HG03103 (cell line): ENCODE measurements at regions not wholly inside any gene's neighbourhood (a gene's known extent, or its start where the extent isn't known, plus 50 kb on each side); places are given as distances from the start of the nearest gene placed in this dataset.
A peak's percentile ranks its signal among the peaks of the same experiment; 100 is the strongest.
"Not testable (repeated sequence)": the region's sequence is repeated elsewhere in the genome, so short reads cannot be mapped to it uniquely, and the experiment has no call there.

Source experiments
- ATAC-seq: cut with Tn5 transposase; IDR thresholded peaks from one replicate; pipeline ENCODE4 v1.9.1; 2021; ENCODE audit warnings: low read depth; ENCODE audit not compliant: unreplicated experiment

DNA sequence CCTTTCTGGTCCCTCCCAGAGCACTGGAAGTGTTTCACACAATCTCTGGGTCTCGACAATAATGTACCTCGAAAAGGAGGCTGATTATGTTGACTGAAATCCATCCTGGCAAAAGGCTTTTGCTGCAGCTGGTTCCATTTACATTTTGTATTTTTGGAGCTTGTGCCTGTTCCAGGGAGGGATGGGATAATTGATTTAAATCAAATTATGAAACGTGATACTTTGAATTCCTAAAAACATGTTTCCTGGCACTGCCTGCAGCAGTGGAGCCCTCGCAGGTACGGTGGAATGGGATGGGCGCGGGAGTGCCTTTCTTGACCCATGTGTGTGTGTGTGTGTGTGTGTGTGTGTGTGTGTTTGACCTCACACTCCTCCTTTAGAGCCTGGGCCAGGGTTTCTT is 455.5 kb upstream of the MEIS1 start:
- no peak for ATAC-seq

DNA sequence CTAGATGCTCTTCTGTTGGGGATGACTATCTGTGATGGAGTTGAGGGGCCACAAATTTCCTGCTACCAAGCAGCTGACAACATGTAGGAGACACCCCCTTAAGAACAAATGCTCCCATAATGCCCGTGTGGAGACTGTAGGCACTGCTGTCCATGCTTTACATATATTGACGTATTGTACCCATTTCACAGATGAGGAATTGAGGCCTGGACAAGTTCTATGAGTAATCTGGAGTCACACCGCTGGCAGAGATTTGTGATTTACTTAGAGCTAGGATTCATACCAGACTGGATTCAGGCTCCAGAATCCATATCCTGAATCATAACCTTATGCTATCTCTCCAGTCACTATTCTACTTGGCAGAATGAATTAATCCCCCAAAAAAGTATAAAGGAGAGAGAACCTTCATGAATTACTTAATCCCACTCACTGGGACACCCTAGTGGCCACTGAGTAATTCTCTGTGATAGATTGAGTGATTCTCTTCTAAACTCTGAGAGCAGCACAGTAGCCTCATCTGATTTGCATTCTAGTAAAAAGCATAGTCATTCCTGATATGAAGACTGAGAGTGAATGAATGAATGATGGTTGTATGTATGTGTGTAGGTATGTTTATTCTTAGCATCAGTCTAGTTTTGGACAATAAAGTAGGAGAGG is 460.7 kb upstream of the MEIS1 start:
- peak; percentile 88 for ATAC-seq

DNA sequence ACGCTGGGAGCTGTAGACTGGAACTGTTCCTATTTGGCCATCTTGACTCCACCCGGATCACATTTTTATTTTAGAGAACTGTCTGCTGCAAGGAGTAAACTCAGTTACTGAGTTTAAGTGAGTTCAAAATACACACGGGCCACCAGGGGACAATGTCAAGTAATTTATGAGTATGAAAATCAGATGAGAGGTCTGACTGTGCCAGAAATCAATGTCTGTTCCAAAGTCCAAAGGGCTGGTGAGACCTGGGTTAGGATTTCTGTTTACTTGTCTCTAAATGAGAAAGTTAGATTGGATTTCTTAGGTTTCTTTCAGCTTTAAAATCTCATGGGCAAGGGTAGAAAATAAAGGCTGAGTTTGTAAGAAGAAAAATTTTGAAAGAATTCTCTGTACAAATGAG is 465.8 kb upstream of the MEIS1 start:
- no peak for ATAC-seq

DNA sequence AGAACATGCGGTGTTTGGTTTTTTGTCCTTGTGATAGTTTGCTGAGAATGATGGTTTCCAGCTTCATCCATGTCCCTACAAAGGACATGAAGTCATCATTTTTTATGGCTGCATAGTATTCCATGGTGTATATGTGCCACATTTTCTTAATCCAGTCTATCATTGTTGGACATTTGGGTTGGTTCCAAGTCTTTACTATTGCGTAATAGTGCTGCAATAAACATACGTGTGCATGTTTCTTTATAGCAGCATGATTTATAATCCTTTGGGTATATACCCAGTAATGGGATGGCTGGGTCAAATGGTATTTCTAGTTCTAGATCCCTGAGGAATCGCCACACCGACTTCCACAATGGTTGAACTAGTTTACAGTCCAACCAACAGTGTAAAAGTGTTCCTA is 471.6 kb upstream of the MEIS1 start:
- not testable (repeated sequence) for ATAC-seq

DNA sequence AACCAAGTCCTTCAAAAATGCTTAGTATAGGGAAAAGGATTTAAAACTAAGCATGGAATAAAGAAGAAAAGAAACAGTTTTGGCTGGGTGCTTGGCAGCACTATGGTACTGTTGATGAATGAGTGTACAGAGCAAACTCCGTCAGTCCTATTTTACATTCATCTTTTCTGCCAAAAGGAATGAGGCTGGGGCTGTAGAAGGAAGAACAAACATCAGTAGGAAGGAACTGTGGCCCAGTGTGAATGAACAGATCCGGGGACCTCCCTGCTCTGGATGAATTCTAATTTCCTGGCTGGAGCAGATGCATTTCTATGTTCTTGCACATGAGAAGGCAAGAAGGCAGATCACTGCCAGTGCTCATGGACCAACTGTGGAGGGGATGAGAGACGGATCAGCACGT is 474.0 kb upstream of the MEIS1 start:
- ATAC-seq, result no peak

DNA sequence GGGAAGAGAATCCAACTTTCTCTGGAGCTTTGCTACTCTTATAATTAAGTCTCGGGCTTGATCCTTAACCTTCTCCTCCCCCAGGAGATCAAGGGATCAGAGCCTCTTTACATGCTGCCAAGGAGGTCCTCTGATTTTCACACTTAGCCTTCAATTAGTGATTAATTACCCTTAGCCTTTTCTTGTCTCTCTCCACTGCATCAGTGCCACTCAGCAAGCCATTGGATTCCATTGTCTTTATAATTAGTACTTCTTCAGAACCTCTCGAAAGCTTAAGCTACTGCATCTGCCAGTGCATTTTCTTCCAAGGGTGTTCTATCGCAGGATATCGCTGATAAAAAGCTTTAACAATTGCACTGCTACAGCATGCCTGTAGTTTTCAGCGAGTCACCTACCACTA is 477.0 kb upstream of the MEIS1 start:
- ATAC-seq, result no peak

DNA sequence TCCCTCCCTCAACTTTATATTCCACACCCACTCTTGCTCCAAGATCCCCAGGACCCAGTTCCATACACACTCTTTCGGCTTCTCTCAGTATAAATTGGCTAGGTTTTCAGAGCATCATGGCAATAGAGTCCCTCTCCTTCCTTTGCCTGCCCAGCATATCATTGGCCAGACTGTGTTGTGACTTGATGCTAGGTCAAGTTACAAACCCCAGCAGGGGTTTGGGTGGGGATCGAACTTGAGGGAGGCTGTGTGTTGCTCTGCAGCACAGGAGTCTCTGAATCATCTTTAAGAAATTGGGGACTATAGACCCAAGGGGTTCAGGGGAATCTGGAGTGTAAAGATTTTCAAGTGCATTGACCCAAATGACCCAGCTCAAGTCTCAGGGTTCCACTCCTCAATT is 477.5 kb upstream of the MEIS1 start:
- ATAC-seq, result no peak

DNA sequence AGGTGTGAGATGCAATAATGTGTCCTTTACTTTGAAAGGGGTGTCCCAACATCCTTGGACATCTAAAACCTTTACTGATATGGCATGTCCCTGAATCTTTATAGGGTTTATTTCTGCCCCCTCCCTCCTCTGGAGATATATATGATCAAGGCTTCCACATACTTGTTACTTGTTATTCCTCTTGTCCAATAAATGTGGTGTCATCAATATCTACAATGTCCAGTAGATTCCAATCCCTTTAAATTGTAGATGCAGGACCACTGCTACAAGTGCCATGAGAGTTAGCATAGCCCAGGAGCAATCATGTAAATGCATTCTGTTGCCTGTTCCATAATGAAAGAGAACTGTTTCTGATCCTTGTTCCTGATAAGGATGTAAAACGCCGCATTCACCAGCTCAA is 479.7 kb upstream of the MEIS1 start:
- no peak for ATAC-seq

DNA sequence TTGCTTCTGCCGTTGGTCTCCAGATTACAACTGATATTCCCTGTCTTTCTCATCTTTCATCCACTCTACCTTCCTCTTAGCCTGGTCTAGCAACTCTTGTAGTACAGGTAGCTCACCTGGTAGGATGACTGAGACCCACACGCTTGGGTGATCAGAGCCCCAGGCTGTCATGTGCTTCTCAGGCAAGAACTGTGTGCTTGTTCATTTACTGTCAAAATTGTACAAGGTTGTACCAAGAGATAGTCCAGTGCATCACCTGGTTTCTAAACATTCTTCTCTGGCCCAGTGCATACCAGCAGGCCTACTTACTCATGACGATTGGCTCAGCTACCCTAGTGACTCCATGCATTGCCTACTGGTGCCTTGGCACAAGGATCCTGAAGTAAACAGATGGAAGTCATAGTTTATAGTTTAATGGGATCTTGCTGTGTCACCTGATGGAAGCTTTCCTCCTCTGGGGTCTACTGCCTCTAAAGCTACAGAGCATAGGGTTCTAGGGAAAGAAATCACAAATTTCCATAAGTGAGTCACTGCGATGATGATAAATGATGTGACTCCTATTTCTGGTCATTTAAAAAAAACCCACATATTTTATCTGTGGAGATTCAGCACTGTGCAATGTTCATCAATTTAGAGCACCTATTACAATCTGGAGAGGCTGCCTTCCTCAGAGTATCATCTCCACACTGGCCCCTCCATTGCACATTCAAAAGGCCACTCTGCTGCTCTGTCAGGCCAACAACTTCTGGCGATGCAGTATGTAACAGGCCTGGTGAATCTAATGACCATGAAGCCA is 481.8 kb upstream of the MEIS1 start:
- ATAC-seq, result no peak

DNA sequence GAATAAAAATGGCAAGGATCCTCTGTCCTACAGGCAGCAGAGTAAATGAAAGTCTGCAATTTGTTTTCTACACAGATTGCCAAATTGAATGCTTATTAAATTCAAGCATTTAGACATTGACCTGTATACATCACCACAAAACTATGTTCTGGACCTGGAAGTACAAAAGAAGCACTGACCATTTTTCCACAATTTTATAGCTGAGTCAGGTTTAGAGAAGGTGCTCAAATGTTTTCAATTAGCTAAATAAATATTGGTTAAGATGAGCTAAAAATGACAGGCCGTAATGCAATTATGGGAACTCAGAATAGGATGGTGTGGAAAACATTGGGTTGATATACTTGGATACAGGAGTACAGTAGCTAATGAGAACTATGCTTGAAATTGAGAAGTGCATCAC is 490.7 kb upstream of the MEIS1 start:
- no peak for ATAC-seq

DNA sequence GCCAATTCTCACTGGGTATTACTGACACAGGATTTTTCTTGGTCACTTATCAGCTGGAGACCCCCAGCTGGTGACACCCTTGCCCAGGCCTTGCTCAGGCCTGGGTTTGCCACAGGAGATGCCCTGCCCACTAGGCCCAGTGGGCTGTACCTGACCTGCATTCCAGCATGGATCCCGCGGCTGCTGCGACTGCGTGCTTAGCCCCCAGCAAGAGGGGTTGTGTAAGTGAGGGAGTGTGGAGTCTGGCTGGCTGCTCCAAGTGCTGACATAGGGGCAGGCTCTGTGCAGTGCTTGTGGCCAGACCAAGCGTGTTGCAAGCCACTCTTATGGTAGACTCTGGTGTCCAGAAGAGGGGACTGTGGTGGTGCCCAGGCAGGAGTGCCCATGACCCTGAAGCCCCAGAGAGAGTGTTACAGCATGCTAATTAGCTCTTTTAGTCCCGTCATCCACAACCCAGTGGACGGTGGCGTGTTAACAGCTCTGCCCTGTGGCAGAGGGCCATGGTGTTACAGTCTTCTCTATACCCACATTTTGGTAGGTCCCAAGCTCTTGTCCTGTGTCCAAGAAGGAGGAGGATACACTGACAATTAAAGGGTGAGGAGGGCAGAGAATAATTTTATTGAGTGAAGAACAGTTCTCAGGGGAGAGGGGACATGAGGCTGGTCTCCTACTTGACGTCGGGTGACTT is 491.7 kb upstream of the MEIS1 start:
- no peak for ATAC-seq

DNA sequence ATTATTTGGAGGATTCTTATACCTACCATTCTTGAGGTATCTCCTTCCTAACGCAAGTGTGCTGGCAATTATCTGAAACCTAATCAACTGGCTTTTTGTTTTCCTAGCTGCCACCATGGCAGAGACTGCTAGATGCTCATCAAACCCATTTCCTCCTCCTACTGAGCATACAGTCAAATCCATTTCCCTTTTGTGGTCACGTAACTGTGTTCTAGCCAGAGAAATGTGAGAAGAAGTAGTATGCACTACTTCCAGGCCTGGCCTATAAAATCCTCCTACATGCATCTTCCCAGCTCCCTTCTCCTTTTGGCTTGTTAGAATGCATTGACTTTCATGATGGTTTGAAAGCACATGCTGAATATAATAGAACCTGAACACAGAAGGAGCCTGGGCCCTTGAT is 494.1 kb upstream of the MEIS1 start:
- ATAC-seq, result no peak

DNA sequence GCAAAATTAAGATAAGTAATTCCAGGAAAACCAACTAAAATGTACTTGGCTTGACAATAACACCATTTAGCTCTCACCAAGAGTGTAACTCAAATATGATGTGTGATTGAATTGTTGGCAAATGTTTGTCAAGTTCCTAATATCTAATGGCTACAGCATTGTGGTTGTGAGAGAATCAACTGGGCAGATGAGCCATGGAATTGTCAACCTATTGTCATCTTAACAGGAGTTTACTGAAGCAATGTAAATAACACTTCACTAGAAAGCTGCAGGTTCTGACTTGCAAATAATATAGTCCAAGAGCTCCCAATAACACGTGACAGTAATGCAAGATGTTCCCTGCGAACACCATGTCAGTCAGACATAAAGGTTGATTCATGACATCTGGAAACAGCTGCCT is 495.2 kb upstream of the MEIS1 start:
- ATAC-seq, result no peak

DNA sequence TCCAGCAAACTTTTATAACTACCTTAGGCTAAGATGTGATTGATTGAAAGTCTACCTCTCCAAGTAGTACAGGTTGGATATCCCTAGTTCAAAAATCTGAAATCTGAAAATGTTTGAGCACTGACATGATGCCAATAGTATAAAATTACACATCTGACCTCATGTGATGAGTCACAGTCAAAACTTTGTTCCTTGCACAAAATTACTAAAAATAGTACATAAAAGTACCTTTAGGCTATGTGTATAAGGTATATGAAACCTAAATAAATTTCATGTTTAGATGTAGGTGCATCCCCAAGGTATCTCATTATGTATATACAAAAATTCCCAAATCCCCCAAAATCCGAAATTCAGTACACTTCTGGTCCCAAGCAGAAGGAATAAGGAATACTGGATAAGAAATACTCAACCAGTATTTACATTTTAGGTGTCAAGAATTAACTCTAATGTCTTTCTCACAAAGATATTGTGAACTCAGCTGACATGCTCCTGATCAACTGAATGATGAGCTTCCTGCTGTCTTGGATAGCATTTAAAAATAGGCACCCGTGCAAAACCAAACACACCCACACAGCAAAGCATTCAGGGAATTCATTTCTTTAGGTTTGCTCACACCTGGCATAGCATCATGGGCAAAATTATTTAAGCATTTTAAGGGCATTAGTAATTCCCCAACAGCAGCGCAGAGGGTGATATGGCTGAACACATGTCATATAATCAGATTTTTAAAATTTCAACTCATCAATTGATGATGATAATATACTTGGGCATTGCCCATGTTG is 497.4 kb upstream of the MEIS1 start:
- ATAC-seq, result no peak

DNA sequence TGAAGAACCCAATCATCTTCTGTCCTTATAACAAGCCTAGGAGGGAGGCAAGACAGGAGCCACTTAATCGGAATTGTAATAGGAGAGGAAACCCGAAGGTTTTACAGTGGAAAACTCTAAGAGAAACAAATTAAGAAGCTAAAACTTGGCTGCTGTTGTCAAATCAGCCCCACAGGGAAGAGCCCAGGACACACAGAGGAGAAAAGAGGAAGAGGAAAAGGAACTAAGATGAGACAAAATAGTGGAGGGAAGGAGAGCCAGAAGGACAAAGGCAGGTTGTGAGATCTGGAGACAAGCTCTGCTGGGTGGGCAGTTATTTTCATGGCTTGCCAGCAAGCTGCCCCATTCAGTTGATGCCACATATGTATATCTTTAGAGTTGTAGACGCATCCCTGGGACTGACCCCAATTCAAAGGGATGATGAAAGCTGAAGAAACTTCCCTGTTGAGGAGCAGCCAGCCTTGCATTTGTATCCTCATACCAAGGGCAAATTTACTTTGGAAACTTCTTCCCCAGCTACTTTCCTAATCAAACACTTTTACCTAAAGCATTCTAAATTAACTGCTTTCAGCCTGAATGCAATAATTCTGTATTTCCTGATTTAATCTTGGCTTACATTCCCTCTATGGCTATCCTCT is 499.8 kb upstream of the MEIS1 start:
- ATAC-seq, result no peak

DNA sequence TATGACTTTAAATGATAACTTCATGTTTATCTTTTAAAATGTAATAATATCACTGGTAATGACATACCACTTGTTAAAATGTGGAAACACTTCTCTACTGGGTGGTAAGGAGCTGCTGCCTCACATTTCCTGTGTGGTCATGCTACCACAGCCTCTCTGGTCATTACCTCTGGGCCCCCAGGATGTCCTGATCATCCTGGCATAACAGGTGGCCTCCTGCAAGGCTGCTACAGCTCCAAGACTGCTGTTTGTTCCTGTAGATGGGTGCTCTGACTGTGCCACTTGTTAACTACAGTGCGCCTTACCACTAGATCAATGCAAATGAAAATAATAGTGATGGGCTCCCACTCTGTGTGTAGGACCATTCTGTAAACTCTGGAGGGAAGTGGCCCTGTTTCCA is 500.2 kb upstream of the SPRED2 start:
- no peak for ATAC-seq

DNA sequence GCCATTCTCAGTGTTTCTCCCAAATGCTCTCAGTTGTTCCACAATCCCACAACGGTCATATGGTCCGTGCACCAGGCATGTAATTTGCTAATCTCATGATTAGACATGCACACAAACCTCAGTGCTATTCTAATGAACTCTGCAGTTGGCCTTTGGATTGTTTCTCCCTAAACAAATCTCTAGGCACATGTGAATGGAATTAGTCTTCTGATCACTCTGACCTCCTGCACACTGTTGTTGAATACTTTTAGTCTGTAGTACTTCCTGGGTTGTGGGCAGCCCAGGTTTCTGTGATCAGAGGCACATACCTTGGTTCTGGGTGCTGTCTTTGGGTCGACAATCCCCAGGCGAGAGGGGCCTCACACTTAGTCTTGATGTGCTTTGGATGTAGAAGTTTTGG is 498.7 kb upstream of the SPRED2 start:
- no peak for ATAC-seq

DNA sequence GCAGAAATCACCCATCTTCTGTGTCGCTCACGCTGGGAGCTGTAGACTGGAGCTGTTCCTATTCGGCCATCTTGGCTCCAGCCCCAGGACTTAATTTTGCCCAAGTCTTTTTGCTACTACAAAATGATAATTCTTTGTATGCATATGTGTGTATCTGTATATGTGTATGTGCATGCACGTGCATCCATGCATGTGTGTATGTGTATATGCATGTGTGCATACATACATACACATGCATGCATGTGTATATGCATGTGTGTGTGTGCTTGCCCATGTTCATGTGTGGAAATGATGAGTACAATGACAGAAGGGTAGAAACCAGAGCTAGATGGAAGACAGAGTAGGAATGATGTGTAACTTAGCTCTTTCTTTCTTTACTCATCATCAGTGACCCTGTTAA is 497.9 kb upstream of the SPRED2 start:
- ATAC-seq, result no peak

DNA sequence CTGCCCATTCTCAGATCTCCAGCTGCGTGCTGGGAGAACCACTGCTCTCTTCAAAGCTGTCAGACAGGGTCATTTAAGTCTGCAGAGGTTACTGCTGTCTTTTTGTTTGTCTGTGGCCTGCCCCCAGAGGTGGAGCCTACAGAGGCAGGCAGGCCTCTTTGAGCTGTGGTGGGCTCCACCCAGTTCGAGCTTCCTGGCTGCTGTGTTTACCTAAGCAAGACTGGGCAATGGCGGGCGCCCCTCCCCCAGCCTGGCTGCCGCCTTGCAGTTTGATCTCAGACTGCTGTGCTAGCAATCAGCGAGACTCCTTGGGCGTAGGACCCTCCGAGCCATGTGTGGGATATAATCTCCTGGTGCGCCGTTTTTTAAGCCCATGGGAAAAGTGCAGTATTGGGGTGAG is 497.3 kb upstream of the SPRED2 start:
- ATAC-seq, result not testable (repeated sequence)

DNA sequence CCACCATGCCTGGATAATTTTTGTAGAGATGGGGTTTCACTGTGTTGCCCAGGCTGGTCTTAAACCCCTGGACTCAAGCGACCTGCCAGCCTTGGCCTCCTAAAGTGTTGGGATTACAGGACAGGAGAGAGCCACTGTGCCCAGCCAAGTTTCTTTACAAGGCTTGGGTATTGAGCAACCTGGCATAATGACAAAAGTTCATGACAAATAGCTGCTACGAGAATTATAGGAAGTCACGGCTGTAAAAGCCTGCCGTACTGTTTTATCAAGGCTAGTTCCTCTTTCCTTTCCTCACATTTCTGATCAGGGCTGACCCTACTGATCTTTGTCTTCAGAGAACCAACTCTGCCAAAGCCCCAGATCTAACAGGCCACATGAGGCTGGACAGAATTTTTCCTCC is 490.4 kb upstream of the SPRED2 start:
- no peak for ATAC-seq

DNA sequence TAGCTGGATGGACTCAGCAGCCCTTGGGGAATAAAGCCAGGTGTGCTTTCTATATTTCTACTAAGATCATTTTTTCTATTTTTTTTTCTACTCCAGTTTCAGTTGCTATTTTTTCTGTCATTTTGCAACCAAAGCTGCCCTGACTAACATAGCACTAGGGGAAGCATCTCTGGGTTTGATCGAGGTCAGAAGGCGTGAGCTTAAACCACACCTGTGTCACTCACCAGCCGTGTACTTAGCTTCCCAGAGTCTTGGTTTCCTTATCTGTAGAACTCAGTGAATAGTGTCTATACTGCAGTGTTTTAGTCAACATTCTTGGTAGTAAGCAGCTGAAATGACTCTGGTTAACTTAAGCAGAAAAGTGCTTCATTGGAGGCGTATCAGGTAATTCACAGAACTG is 489.6 kb upstream of the SPRED2 start:
- ATAC-seq, result peak; percentile 94
